Mammary epithelial cell (primary cell): ENCODE measurements at regions not wholly inside any gene's neighbourhood (a gene's known extent, or its start where the extent isn't known, plus 50 kb on each side); places are given as distances from the start of the nearest gene placed in this dataset.

Source experiments
- EZH2 ChIP-seq: IDR thresholded peaks from 2 replicates; pipeline ENCODE4 v1.6.1; 2012; ENCODE audit warnings: low read length, inconsistent platforms, borderline replicate concordance
- TF ChIP-seq, protein P1 (sequence below), 2 donors: IDR thresholded peaks in 1 of 2; conservative IDR thresholded peaks in 1 of 2; 2 replicates each; pipeline ENCODE4 v1.5.1; 2011 to 2012; ENCODE audit warnings: inconsistent platforms in 2 of 2, low read length in 2 of 2, mild to moderate bottlenecking in 2 of 2, control low read depth in 1 of 2, low read depth in 1 of 2; ENCODE audit not compliant: insufficient read depth in 1 of 2; ENCODE audit errors: extremely low read depth in 1 of 2

DNA sequence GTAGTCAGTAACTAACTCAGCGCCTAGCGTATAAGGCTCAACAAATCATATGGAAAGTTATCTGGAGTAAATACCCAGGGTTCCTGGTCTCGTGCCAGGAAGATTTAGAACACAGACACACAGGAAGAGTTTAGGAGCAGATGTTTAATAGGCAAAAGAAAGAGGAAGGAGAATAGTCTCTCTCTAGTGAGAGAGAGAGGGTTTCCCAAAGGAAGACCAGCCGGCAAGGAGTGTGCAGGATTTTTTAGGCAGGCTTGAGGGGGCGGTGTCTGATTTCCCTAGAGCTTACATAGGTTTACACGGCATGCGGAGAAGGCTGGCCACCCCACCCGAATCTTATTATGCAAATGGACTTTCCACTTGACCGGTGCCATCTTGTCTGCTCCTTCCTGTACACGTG lies 284.0 kb upstream of the FRG1 start:
- TF ChIP-seq EZH2 = no peak
- TF ChIP-seq, protein P1, sequence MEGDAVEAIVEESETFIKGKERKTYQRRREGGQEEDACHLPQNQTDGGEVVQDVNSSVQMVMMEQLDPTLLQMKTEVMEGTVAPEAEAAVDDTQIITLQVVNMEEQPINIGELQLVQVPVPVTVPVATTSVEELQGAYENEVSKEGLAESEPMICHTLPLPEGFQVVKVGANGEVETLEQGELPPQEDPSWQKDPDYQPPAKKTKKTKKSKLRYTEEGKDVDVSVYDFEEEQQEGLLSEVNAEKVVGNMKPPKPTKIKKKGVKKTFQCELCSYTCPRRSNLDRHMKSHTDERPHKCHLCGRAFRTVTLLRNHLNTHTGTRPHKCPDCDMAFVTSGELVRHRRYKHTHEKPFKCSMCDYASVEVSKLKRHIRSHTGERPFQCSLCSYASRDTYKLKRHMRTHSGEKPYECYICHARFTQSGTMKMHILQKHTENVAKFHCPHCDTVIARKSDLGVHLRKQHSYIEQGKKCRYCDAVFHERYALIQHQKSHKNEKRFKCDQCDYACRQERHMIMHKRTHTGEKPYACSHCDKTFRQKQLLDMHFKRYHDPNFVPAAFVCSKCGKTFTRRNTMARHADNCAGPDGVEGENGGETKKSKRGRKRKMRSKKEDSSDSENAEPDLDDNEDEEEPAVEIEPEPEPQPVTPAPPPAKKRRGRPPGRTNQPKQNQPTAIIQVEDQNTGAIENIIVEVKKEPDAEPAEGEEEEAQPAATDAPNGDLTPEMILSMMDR (conservative IDR thresholded peaks at IDR 0.05 in 1 of 2, IDR thresholded peaks at IDR 0.05 in 1 of 2; ENCODE audit: extremely low read depth in 1 of 2, insufficient read depth in 1 of 2, low read depth in 1 of 2, low read length in 2 of 2) = no peak
